ENCODE measurements at regions not wholly inside any gene's neighbourhood (a gene's known extent, or its start where the extent isn't known, plus 50 kb on each side); places are given as distances from the start of the nearest gene placed in this dataset.

- peaks cover 30% of the 10 kb centered on the region for H3K4me1 Mint-ChIP-seq (ENCODE audit: unreplicated experiment)
- no peaks in the 10 kb centered on the region for H3K36me3 Mint-ChIP-seq (ENCODE audit: unreplicated experiment)
- TF ChIP-seq CTCF (IDR thresholded peaks at IDR 0.05) = no peak
- DNase-seq (ENCODE audit: extremely low spot score, unreplicated experiment) = no peak
- no peak overlapping the region for H3K27ac Mint-ChIP-seq (ENCODE audit: unreplicated experiment)
- peaks cover 12% of the 10 kb centered on the region for H3K9me3 Mint-ChIP-seq (ENCODE audit: unreplicated experiment)
- no peak overlapping the region for H3K4me3 Mint-ChIP-seq (ENCODE audit: unreplicated experiment)
- H3K27me3 Mint-ChIP-seq (ENCODE audit: unreplicated experiment) = no peaks in the 10 kb centered on the region
These were observed 276.6 kb downstream of the ARHGAP12 start for GRCh38 chr10:31652038-31652437.

- H3K9me3 Mint-ChIP-seq (ENCODE audit: unreplicated experiment) = peaks cover 3% of the 10 kb centered on the region
- H3K27ac Mint-ChIP-seq (ENCODE audit: unreplicated experiment) = peak overlapping the region; percentile 32
- H3K4me1 Mint-ChIP-seq (ENCODE audit: unreplicated experiment) = peaks cover 30% of the 10 kb centered on the region
- TF ChIP-seq CTCF (IDR thresholded peaks at IDR 0.05) = no peak
- H3K27me3 Mint-ChIP-seq (ENCODE audit: unreplicated experiment) = no peaks in the 10 kb centered on the region
- H3K36me3 Mint-ChIP-seq (ENCODE audit: unreplicated experiment) = no peaks in the 10 kb centered on the region
- no peak for DNase-seq (ENCODE audit: extremely low spot score, unreplicated experiment)
- peak overlapping the region; percentile 10 for H3K4me3 Mint-ChIP-seq (ENCODE audit: unreplicated experiment)
These were observed 278.6 kb downstream of the ARHGAP12 start for GRCh38 chr10:31650010-31650409.

- no peak overlapping the region for H3K27ac Mint-ChIP-seq (ENCODE audit: unreplicated experiment)
- no peak overlapping the region for H3K4me3 Mint-ChIP-seq (ENCODE audit: unreplicated experiment)
- no peaks in the 10 kb centered on the region for H3K27me3 Mint-ChIP-seq (ENCODE audit: unreplicated experiment)
- DNase-seq (ENCODE audit: extremely low spot score, unreplicated experiment) = no peak
- peaks cover 3% of the 10 kb centered on the region for H3K9me3 Mint-ChIP-seq (ENCODE audit: unreplicated experiment)
- no peak for TF ChIP-seq CTCF (IDR thresholded peaks at IDR 0.05)
- H3K4me1 Mint-ChIP-seq (ENCODE audit: unreplicated experiment) = peaks cover 30% of the 10 kb centered on the region
- H3K36me3 Mint-ChIP-seq (ENCODE audit: unreplicated experiment) = no peaks in the 10 kb centered on the region
These were observed 279.7 kb downstream of the ARHGAP12 start for GRCh38 chr10:31648966-31649365.

- no peak overlapping the region for H3K27ac Mint-ChIP-seq (ENCODE audit: unreplicated experiment)
- no peak for TF ChIP-seq CTCF (IDR thresholded peaks at IDR 0.05)
- peaks cover 3% of the 10 kb centered on the region for H3K9me3 Mint-ChIP-seq (ENCODE audit: unreplicated experiment)
- no peaks in the 10 kb centered on the region for H3K36me3 Mint-ChIP-seq (ENCODE audit: unreplicated experiment)
- no peak overlapping the region for H3K4me3 Mint-ChIP-seq (ENCODE audit: unreplicated experiment)
- no peak for DNase-seq (ENCODE audit: extremely low spot score, unreplicated experiment)
- peaks cover 30% of the 10 kb centered on the region for H3K4me1 Mint-ChIP-seq (ENCODE audit: unreplicated experiment)
- H3K27me3 Mint-ChIP-seq (ENCODE audit: unreplicated experiment) = no peaks in the 10 kb centered on the region
These were observed 280.8 kb downstream of the ARHGAP12 start for GRCh38 chr10:31647861-31648260.

- no peak overlapping the region for H3K4me3 Mint-ChIP-seq (ENCODE audit: unreplicated experiment)
- H3K9me3 Mint-ChIP-seq (ENCODE audit: unreplicated experiment) = peaks cover 3% of the 10 kb centered on the region
- no peaks in the 10 kb centered on the region for H3K36me3 Mint-ChIP-seq (ENCODE audit: unreplicated experiment)
- H3K27me3 Mint-ChIP-seq (ENCODE audit: unreplicated experiment) = no peaks in the 10 kb centered on the region
- no peak for DNase-seq (ENCODE audit: extremely low spot score, unreplicated experiment)
- peaks cover 30% of the 10 kb centered on the region for H3K4me1 Mint-ChIP-seq (ENCODE audit: unreplicated experiment)
- no peak for TF ChIP-seq CTCF (IDR thresholded peaks at IDR 0.05)
- no peak overlapping the region for H3K27ac Mint-ChIP-seq (ENCODE audit: unreplicated experiment)
These were observed 282.1 kb downstream of the ARHGAP12 start for GRCh38 chr10:31646519-31646918.

Data from osteocyte (in vitro differentiated cells).